ENCODE measurements at regions not wholly inside any gene's neighbourhood (a gene's known extent, or its start where the extent isn't known, plus 50 kb on each side); places are given as distances from the start of the nearest gene placed in this dataset.
A peak's percentile ranks its signal among the peaks of the same experiment; 100 is the strongest.

DNA sequence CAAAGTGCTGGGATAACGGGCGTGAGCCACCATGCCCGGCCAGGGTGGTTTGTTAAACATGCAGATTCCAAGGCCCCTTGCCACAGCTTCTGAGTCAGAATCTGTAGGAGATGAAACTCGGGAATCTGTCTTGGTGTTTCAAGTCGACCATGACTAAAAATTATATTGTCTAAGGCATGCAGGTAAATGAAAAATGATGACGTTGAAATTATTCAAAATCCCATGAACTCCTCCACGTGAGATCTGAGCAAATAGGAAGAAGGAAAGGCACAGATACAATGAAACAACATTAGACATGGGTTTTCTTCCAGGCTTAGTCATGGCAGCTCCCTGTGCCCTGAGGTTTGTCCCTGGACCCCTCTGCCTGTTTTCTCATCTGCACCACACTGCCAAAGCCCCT, 172.0 kb upstream of the CMC1 start:
- no peak for DNase-seq
- no peak overlapping the region for H3K27ac ChIP-seq
- TF ChIP-seq POLR2A (IDR thresholded peaks at IDR 0.05) = no peak
- TF ChIP-seq, protein P1, sequence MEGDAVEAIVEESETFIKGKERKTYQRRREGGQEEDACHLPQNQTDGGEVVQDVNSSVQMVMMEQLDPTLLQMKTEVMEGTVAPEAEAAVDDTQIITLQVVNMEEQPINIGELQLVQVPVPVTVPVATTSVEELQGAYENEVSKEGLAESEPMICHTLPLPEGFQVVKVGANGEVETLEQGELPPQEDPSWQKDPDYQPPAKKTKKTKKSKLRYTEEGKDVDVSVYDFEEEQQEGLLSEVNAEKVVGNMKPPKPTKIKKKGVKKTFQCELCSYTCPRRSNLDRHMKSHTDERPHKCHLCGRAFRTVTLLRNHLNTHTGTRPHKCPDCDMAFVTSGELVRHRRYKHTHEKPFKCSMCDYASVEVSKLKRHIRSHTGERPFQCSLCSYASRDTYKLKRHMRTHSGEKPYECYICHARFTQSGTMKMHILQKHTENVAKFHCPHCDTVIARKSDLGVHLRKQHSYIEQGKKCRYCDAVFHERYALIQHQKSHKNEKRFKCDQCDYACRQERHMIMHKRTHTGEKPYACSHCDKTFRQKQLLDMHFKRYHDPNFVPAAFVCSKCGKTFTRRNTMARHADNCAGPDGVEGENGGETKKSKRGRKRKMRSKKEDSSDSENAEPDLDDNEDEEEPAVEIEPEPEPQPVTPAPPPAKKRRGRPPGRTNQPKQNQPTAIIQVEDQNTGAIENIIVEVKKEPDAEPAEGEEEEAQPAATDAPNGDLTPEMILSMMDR (IDR thresholded peaks at IDR 0.05) = no peak
- 78 to 84% (median 81%) methylated on average over 7 of the region's 7 CpGs for WGBS, 4 donors
- no peaks in the 10 kb centered on the region for H3K36me3 ChIP-seq
- no peak overlapping the region for H3K4me3 ChIP-seq
- ATAC-seq = no peak
- intact Hi-C loops (cut with DNase I) = no loop called here
- H3K4me1 ChIP-seq = no peaks in the 10 kb centered on the region
- H3K27me3 ChIP-seq = no peaks in the 10 kb centered on the region
- H3K9me3 ChIP-seq = peaks cover 0 to 27% (median 5%) of the 10 kb centered on the region in 12 donors

- Histone ChIP-seq H3K4me1 (no peaks in the 10 kb centered on the region), H3K4me3 (no peak overlapping the region), H3K36me3 (no peaks in the 10 kb centered on the region), H3K9me3 (no peaks in the 10 kb centered on the region), H3K27ac (no peak overlapping the region), H3K27me3 (no peaks in the 10 kb centered on the region)
- intact Hi-C loops (cut with DNase I) = no loop called here
- TF ChIP-seq, protein P1 (IDR thresholded peaks at IDR 0.05) = no peak
- TF ChIP-seq POLR2A (IDR thresholded peaks at IDR 0.05) = no peak
- DNase-seq = no peak
- ATAC-seq = no peak
- WGBS, 4 donors = 83 to 94% (median 90%) methylated on average over 1 of the region's 1 CpG
Observed at GRCh38 chr3:28076246-28076645, 165.2 kb upstream of the CMC1 start.

DNA sequence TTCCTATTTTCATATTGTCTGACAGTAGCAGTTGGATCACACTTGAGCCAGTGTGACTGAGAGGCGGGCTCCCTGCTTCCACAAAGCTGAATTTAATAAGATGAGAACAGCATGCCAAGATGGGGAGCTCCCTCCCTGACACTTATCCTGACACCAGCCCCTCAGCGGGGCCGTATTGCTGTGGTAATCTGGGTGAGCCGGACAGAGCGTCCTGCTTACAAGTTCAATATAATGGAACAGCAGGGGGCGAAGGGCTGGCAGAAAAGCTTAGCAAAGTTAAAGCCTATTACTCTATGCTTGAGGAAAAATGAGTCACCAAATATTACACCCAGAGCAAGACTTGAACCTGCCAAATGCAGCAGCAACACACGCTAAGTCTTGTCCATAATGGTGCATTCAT, 163.8 kb upstream of the CMC1 start:
- peak in 2 of 4 donors; percentile 34 to 74 for ATAC-seq
- WGBS, 4 donors = 46 to 51% (median 47%) methylated on average over 7 of the region's 7 CpGs
- H3K36me3 ChIP-seq = no peaks in the 10 kb centered on the region

GRCh38 chr3:28078536-28078935, 162.9 kb upstream of the CMC1 start:
- Histone ChIP-seq H3K9me3 (no peaks in the 10 kb centered on the region), H3K4me3 (no peak overlapping the region), H3K27me3 (no peaks in the 10 kb centered on the region), H3K4me1 (no peaks in the 10 kb centered on the region), H3K27ac (no peak overlapping the region), H3K36me3 (no peaks in the 10 kb centered on the region)
- intact Hi-C loops (cut with DNase I) = no loop called here
- DNase-seq = no peak
- no peak for TF ChIP-seq POLR2A (IDR thresholded peaks at IDR 0.05)
- TF ChIP-seq, protein P1 (IDR thresholded peaks at IDR 0.05) = no peak
- ATAC-seq = no peak
- 66 to 77% (median 73%) methylated on average over 1 of the region's 1 CpG for WGBS, 4 donors

More for the DNA sequence above, 163.8 kb upstream of the CMC1 start:
- H3K4me1 ChIP-seq = no peaks in the 10 kb centered on the region
- peak in 2 of 5 donors; percentile 17 to 24 for DNase-seq
- TF ChIP-seq POLR2A (IDR thresholded peaks at IDR 0.05) = no peak
- TF ChIP-seq, protein P1 (IDR thresholded peaks at IDR 0.05) = peak in 7 of 12 donors; percentile 6 to 42 (median 30)
- H3K27ac ChIP-seq = no peak overlapping the region
- H3K9me3 ChIP-seq = no peaks in the 10 kb centered on the region
- intact Hi-C loops (cut with DNase I) = no loop called here
- H3K4me3 ChIP-seq = no peak overlapping the region
- H3K27me3 ChIP-seq = no peaks in the 10 kb centered on the region

Data from heart left ventricle (tissue), 16 donors.